Smooth muscle cell of the brain vasculature (primary cell): ENCODE measurements at regions not wholly inside any gene's neighbourhood (a gene's known extent, or its start where the extent isn't known, plus 50 kb on each side); places are given as distances from the start of the nearest gene placed in this dataset.
"Not testable (repeated sequence)": the region's sequence is repeated elsewhere in the genome, so short reads cannot be mapped to it uniquely, and the experiment has no call there.

ENCODE experiments used
- DNase-seq: peaks from one replicate; pipeline ENCODE4 v3.0.0-alpha.2; 2012; ENCODE audit warnings: low read depth, low spot score

DNA sequence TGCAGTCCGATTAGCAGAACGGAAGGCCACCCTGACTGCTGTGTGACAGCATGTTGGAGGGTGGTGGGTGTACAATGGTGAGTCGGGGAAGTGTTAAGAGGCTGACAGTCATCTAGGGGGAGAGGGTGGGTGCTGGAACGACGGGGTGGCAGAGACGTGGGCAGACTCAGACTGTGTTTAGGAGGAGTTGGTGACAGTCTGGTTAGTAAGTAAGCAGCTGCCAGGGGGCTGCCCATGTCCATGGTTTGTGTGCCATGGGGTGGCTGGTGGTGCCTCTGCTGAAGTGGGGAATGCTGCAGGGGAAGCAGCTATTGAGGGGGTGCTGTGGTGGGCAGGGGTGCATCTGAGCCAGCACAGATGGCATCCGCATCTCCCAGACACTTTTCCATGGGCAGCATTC, 51.3 kb upstream of the BOD1 start:
- DNase-seq = no peak

DNA sequence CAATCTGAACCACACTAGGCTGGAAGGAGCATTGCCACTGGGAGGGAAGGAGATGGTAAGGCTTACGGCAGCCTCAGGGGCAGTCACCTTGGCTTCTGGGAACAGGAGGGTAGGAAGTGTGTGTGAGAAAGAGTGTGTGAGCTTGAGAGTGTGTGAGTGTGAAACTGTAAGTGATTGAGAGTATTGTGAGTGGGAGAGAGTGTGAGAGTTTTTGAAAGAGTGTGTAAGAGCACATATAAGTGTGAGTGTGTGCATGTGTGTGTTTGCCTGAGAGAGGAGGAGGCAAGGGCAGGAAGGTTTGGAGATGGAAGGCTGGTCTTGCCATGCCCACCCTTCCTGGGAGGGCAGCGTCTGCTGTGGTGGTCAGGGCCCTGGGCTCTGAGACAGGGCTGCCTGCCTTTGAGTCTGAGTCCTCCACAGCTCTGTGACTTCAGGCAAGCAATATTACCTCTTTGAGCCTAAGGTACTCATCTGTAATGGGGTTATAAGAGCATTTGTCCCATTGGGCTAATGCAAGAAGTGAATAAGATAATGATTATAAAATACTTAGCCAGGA, 51.9 kb upstream of the BOD1 start:
- DNase-seq = no peak

DNA sequence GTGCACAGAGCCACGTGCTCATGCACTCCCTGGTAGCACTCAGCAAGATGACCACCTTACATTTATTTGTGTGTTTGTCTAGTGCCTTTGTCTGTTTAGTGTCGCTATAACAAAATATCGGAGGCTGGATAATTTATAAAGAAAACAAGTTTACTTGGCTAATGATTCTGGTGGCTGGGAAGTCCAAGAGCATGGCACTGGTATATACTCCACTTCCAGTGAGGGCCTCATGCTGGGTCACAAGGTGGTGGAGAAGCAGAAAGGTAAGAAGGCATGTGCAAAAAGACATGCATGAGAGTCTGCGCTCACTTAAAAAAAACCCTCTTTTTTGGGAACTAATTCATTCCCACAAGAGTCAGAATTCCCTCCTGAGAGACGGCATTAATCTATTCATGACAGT, 52.5 kb upstream of the BOD1 start:
- DNase-seq = no peak

DNA sequence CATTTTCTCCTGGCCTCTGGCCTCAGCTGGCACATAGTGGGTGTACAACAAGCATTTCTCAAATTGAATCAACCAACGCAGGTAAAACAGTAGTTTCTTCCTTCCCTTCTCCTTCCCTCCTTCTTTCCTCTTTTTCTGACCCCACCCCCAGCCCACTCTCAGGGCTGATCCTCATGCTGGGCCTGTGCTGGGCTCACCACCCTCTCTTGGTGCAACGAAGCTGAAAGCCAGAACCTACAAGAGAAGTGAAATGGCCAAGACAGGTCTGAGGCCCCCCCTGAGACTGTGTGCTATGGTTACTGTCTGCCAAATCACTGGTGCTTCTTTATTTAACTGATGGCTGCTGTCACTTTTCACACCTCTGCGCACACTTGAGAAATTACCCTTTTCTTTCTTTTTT, 53.0 kb upstream of the BOD1 start:
- no peak for DNase-seq

DNA sequence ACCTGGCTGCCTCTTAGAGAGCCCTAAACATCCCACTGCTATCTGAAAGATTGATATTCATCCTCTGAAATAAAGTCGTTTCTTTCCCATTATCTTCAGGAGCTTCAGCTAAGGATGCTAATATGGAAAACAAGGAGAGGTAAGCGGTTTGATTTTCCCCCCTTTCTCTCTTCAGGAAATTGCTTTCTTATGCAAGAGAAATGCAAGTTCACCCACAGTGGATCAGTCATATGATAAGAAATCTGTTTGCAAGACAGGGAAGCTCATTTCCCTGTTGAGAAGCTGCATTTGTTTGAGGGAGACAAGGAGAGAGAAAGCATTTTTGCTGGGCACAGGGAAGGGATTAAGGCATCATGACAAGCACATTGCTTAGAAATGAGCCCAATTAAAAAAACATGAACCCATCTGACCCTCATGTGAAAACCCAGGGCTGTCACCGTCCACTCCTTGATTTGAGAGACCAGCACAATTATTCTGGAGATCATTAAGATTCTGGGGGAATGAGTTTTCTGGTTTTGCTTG, 53.7 kb upstream of the BOD1 start:
- DNase-seq = no peak

DNA sequence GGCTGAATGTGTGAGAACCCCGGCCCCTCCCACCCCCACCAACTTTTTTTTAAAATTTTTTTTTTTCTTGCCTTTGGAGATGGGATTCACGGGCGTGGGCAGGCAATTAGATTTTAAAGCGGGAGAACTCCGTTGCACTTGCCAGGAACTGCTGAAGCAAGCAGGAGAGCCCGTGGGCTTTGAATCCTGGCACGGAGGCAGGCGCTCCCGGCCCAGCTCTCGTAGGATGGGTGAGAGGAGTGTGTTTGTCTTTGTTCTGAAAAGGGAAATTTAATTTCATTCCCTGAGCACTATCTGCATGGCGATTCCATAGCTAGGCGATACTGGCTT, 54.3 kb upstream of the BOD1 start:
- DNase-seq = no peak

DNA sequence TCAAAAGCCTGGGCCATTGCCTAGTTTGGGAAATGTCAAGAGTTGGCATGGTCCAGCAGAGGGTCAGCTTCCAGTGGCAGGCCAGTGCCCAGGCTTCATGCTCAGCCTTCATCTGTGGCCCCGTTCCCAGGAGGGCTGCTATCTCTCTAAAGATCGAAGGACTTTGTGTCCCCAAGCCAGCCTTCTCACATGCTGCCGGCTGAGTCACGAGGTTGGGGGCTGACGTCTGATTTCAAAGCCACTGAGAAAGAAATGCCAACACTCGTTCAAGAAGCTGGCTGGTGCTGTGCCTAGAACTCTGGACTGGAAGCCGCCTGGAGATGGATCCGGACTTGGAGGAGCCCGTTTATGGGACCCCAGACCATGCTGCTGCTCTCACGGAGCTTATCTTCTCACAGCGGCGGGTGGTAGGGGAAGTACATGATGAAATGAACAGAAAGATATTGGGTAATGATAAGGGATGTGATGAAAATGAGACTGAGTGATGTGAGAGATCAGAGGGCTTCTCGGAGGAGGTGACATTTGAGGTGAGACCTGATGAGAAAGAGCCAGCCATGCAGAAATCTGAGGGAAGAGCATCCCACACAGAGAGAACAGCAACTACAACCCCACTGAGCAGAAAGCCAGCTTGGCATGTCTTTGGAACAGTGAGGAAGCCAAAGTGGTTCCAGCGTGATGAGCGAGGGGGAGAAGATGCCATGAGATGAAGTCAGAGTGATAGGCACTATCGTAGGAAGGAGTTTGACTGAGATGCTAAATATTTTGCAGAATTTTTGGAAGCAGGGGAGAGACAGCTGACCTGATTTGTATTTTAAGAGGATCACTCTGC, 54.9 kb upstream of the BOD1 start:
- DNase-seq = no peak

DNA sequence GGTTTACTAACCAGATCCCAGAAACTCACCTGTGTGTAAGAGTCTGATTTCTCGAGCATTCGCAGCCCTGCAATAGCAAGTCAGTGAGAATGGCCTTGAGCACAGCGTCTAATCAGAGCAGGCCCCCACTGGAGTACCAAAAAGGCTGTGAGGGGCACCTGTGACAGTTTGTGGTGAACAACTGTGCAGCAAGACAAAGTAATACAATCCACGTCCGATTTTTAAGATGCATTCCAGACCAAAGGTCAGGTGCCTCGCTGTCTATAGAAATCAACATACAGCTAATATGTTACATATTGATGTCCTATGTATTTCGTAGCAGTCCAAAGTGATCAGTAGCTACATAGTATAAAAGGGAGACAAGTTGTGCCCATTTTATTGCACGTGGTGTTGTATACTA, 55.7 kb upstream of the BOD1 start:
- DNase-seq = no peak

DNA sequence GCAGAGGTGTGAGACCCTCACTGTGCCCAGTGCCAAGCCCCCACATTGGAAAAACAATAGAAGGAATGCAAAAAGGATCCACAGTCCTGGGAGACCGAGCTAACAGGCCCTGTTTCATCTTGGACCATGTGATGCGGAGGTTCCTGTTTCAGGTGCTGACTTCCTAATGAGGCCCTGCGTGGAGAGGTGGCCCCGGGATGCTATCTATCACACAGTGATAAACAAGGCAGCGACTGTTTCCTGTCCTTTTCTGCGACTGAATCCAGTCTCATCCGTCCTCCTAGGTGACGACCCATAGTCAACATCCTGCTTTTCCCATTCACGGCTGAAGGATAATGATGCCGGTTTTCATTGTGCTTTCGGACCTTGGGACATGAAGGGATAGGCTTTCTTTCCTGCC, 56.4 kb upstream of the BOD1 start:
- DNase-seq = no peak

DNA sequence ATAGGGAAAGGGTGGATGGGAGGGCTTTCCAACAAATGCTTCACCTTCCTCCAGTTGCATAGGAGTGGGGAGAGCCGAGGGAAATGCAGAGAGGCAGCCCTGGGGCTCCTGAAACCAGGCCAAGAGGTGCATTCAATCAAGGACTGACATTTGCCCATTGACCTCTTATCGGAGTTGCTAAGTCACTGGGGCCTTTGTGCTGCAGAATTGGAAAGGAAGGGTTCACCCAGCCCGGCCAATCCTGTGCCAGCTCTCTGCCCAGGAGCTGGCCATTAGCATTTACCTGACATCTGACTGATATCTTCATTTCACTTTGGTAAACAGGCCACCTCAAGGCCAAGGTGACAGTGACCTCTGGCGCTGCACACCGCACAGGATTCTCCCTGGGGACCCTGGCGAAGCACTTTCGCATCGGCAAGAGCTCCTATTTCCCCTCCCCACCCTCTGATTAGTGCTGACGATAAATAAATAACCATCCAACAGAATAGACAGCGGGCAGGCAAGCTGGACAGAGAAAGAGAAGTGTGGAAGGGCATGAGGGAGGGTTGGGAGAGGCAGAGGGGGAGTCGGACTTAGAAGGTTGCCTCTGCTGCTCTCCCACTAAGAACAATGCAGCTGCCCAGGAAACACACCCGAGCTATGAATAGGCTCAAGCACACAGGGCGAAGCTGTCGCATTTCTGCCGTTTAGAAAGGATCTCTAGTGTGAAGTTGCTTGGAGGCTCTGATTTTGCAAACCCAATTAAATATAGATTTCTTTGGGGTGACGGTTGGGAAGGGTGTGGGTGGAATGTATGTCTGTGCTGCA, 57.0 kb upstream of the BOD1 start:
- no peak for DNase-seq

DNA sequence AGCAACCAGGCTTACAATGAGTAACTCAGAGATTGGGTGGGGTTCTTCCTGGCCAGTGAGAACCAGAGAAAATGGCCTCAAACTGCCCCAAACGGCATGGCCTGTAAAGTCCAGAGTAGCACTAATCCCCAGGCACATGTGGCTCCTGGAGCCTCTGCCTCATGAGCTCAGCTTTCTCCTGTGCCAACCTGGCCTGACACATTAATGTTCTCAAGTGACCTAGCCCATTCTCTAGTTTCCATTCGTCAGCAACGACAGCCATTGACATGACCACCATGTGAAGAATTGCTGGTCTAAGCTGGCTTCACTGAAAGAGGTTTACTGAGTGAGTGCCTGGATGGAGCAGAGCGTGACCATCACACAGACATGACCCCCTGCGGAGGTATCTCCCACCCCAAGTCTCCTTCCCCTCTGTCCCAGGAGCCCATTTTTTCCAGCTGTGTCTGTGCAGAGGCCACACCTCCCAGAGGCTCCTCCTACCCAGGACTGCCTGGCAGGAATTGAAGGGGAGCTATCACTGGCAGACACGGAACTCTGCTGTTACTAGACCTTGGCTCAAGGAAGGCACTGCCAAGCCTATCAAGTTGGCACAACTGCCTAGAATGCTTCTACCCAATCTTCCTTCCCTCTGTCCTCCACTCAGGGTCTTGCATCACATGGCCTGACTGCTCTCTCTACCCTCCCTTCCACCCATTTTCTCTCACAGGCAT, 59.0 kb upstream of the BOD1 start:
- no peak for DNase-seq

DNA sequence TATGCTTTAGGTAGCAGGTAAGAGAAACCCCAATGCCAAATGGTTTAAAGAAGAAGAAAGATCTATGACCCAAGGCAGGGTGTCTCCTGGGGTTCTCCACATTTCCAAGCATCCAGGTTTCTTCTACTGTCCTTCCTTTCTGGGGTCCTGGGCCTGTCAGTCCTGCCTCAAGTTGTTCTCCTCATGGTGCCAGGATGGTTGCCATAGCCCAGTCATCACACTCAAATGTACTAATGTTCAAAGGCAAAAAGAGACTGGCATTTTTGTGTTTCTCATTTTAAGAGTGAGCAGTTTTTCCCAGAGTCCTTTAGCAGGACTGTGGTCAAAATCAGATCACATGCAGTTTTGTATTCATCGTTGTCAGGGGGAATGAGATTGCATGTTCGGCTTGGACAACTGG, 59.9 kb upstream of the BOD1 start:
- no peak for DNase-seq

DNA sequence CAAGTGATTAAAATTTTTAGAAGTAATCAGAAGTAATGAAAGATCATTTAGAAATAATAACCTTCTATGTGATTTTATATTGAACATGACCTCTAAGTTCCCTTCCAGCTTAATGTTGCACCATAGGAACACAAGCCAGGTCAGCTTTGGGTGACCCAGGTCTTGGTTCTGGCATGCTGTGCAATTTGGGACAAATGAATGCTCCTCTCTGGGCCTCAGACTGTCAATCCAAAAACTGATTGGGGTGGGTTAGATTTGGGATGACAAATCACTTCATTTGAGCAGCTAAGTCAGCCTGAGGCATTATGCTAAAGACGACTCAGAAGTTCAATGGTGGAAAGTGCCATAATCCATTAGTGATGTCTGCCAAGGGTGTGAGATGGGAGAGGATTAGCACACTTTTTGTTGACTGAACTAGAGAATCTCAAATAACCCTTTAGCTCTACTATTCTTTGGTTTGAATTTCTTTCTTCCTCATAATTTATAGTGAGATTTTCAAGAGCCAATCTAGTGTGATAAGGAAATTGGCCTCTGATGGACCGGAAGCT, 60.7 kb upstream of the BOD1 start:
- DNase-seq = no peak

DNA sequence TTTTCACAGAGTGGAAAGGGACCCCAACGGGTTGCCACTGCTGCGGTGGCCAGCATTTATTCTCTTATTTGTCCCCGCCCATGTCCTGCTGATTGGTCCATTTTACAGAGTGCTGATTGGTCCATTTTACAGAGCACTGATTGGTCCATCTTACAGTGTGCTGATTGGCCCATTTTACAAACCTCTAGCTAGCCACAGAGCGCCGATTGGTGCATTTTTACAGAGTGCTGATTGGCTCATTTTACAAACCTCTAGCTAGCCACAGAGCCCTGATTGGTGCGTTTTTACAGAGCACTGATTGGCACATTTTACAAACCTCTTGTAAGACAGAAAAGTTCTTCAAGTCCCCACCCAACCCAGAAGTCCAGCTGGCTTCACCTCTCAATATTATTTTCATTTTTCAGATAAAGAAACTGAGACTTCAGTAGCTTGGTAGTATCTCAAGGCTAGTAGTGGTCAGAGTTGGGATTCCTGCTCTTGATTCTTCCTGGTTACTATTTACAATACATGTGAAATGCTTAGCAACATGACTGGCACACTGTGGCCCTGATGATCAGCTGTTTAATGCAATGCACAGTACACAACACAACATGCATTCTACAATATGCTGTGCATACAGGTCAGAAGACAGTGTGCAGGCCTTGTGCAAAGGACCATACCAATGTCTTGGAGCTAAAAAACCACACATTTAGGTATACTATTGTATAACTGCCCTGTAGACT, 63.6 kb upstream of the BOD1 start:
- DNase-seq = no peak

DNA sequence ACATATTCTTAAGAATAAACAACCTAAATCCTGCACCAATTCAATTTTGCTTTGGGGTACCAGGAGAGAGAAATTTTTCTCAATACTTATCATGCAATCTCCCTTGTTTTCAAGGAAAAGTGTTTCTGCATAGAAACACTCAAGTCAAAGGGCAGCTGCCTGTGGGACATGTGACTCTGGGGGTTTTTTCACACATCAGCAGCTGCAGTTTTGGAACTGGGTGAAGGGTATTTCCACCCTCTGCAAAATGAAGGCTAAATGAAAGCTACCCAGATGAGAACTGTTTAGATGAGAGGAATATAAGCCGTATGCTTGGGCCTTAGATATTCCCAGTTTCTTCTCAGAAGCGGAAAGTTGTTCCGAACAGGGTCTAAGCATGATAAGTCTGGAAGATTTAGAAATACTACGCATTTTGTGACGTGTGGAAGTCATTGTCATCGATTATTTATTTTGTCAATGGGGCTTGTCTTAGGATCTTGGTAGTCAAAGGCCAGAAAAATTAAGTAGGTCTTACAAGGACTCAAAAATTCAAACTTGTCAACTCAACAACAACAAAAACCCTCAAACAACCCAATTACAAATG, 64.3 kb upstream of the BOD1 start:
- no peak for DNase-seq

DNA sequence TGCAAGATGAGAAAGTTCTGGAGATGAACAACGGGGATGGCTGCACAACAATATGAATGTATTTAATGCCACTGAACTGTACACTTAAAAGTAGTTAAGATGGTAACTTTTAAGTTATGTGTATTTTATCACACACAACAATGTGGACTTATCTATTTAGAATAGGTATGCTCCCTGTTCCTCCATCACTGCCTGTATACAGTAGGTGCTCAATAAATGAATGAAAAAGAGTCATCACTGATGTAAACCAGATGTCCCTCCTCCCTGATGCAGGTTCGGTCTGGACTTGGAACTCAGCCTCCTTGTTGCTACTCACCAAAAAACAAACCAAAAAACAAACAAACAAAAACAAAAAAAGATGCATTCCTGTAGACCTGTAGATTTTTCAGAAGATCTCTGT, 65.9 kb upstream of the BOD1 start:
- DNase-seq = no peak

DNA sequence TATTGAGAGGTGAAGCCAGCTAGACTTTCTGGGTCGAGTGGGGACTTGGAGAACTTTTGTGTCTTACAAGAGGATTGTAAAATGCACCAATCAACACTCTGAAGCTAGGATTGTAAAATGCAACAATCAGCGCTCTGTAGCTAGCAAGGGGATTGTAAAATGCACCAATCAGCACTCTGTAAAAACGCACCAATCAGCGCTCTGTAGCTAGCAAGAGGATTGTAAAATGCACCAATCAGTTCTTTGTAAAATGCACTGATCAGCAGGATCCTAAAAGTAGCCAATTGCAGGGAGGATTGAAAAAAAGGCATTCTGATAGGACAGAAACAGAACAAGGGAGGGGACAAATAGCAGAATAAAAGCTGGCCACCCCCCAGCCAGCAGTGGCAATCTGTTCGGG, 68.1 kb upstream of the BOD1 start:
- not testable (repeated sequence) for DNase-seq

DNA sequence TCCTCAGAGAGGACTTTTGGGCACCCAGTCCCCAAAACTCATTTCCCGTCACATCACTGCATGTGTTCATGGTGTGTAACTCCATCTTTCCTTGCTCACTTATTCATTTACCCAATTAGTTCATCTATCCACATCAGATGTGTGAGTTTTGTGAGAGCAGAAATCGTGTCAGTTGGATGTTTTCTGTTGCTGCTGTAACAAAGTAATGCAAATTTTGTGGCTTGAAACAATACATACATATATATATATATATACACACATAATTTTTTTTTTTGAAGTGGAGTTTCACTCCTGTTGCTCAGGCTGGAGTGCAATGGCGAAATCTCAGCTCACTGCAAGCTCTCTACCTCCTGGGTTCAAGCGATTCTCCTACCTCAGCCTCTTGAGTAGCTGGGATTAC, 70.5 kb upstream of the BOD1 start:
- no peak for DNase-seq

DNA sequence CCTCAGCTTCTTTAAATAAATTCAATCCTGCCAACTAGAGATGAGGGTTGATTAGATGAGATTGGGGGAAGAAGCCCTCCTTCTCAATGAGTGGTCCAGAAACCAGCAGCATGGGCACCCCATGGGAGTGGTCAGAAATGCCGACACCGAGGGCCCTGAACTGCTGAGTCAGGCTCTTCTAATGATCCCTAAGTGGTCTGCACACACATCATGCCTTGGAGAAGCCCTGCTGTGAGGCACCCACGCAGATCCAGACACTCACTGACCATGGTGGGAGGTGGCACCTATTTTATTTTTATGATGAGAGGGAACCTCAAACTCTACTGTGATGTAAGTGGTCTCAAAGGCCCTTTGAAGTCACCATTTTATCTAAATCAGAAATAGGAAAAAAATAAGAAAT, 72.3 kb upstream of the BOD1 start:
- no peak for DNase-seq

DNA sequence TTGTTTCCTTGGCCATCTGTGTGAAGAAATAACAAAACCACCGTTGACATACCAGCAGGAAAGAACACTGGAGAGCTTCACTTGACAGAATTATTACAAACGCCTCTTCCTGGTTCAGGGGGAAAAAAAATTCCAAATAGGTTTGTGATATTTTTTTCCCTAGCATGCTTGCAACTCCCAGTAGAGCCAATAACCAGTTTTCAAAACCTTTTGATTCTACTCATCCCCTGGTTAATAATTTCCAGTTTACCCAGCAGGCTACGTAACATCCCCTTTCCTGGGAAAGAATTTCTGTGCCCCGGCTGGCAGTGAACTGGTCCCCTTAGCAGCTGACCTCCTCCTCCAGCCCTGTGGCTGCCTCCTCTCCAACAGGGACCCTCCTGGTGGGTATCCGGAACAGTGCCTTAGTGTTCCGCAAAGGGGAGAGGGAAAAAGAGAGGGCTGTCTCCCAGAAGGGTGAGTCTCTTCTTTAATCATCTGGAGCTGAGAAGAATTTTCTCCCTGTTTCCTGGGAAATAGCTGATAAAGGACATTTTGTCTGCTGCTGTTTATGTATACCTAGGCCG, 72.8 kb upstream of the BOD1 start:
- DNase-seq = peak; percentile 32
